ENCODE measurements at regions not wholly inside any gene's neighbourhood (a gene's known extent, or its start where the extent isn't known, plus 50 kb on each side); places are given as distances from the start of the nearest gene placed in this dataset.

DNA sequence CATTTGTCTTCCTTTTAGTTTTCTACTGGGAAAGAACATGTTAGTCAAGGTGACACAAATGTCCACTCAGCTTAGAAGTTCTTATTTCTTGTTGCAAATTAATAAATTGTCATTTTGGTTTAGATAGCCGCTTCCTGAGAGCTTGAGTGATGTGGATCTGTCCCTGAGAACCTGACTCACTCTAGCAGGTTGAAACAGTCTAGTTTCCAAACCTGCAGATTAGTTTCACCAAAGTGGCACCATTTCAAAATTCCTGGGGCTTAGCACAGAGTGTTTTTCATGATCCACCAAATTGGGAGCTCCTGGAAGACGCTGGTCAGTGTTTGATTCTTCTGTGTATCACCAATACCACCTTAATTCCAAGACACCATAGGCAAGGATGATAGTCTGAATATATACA is 119.4 kb upstream of the TSC22D1 start:
- Histone ChIP-seq H3K36me3 (ENCODE audit: insufficient read depth, low read length) (no peaks in the 10 kb centered on the region), H3K4me1 (ENCODE audit: insufficient read depth, low read length, severe bottlenecking) (no peaks in the 10 kb centered on the region), H3K9ac (ENCODE audit: low read length) (no peak overlapping the region), H3K4me3 (ENCODE audit: low read depth, low read length, poor library complexity, severe bottlenecking) (no peak overlapping the region), H4K20me1 (ENCODE audit: insufficient read depth, low read length) (no peaks in the 10 kb centered on the region), H3K27ac (ENCODE audit: low read depth, low read length, poor library complexity, severe bottlenecking) (no peak overlapping the region), H3K9me2 (ENCODE audit: low read depth, low read length) (no peaks in the 10 kb centered on the region), H2AFZ (ENCODE audit: low read length) (no peak overlapping the region), H3F3A (ENCODE audit: insufficient read depth, low read length) (no peaks in the 10 kb centered on the region), H3K79me2 (ENCODE audit: insufficient read depth, low read length) (no peaks in the 10 kb centered on the region), H3K9me3 (ENCODE audit: low read length) (no peaks in the 10 kb centered on the region), H3K27me3 (ENCODE audit: insufficient read depth, low read length) (no peaks in the 10 kb centered on the region), H3K4me2 (ENCODE audit: low read length) (no peak overlapping the region)
- TF ChIP-seq EZH2 (IDR thresholded peaks at IDR 0.05; ENCODE audit: borderline replicate concordance, low read length), result no peak
- TF ChIP-seq, protein P1, sequence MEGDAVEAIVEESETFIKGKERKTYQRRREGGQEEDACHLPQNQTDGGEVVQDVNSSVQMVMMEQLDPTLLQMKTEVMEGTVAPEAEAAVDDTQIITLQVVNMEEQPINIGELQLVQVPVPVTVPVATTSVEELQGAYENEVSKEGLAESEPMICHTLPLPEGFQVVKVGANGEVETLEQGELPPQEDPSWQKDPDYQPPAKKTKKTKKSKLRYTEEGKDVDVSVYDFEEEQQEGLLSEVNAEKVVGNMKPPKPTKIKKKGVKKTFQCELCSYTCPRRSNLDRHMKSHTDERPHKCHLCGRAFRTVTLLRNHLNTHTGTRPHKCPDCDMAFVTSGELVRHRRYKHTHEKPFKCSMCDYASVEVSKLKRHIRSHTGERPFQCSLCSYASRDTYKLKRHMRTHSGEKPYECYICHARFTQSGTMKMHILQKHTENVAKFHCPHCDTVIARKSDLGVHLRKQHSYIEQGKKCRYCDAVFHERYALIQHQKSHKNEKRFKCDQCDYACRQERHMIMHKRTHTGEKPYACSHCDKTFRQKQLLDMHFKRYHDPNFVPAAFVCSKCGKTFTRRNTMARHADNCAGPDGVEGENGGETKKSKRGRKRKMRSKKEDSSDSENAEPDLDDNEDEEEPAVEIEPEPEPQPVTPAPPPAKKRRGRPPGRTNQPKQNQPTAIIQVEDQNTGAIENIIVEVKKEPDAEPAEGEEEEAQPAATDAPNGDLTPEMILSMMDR (IDR thresholded peaks at IDR 0.05; ENCODE audit: low read length), result no peak

DNA sequence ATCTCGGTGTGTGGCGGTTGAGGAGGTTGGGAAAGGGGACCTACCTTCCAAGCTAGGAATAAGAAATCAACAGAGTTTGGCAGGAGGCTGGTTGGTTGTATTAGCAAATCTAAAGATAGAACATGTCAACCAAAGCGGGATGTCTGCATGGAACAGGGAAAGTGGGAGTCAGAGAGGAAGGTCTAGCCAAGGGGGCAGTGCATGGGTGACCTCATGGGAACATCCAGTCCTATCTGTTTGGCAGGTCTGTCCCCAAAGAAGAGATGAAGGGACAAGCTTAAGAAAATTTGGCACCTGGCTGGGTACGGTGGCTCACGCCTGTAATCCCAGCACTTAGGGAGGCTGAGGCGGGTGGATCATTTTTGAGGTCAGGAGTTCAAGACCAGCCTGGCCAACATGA is 118.7 kb upstream of the TSC22D1 start:
- no peaks in the 10 kb centered on the region for H3K9me3 ChIP-seq (ENCODE audit: low read length)
- no peaks in the 10 kb centered on the region for H3F3A ChIP-seq (ENCODE audit: insufficient read depth, low read length)
- TF ChIP-seq EZH2 (IDR thresholded peaks at IDR 0.05; ENCODE audit: borderline replicate concordance, low read length), result no peak
- TF ChIP-seq, protein P1 (IDR thresholded peaks at IDR 0.05; ENCODE audit: low read length), result no peak

DNA sequence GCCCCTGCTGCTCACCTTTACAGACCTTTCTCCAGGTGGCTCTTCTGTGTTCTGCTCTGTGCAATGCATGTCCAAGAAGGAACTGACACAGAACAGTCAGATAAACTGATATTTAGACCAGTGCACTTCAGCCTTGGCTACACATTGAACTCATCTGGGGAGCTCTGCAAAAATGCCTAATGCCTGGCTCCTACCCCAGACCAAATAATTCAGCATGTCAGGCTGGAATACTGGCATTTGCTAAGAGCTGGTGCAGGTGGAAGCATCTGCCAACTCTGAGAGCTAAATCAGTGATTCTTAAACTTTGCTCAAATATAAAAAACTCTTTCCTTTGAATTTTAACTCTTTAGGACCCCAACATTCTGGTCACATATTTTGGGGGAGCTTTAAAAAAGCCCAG is 118.2 kb upstream of the TSC22D1 start:
- Histone ChIP-seq H3K9me3 (ENCODE audit: low read length) (no peaks in the 10 kb centered on the region), H2AFZ (ENCODE audit: low read length) (no peak overlapping the region), H3K79me2 (ENCODE audit: insufficient read depth, low read length) (no peaks in the 10 kb centered on the region), H3K4me3 (ENCODE audit: low read depth, low read length, poor library complexity, severe bottlenecking) (no peak overlapping the region), H3F3A (ENCODE audit: insufficient read depth, low read length) (no peaks in the 10 kb centered on the region), H3K9me2 (ENCODE audit: low read depth, low read length) (no peaks in the 10 kb centered on the region), H3K4me1 (ENCODE audit: insufficient read depth, low read length, severe bottlenecking) (no peaks in the 10 kb centered on the region), H3K27me3 (ENCODE audit: insufficient read depth, low read length) (no peaks in the 10 kb centered on the region), H4K20me1 (ENCODE audit: insufficient read depth, low read length) (no peaks in the 10 kb centered on the region), H3K36me3 (ENCODE audit: insufficient read depth, low read length) (no peaks in the 10 kb centered on the region), H3K9ac (ENCODE audit: low read length) (no peak overlapping the region), H3K4me2 (ENCODE audit: low read length) (no peak overlapping the region), H3K27ac (ENCODE audit: low read depth, low read length, poor library complexity, severe bottlenecking) (no peak overlapping the region)
- TF ChIP-seq EZH2 (IDR thresholded peaks at IDR 0.05; ENCODE audit: borderline replicate concordance, low read length), result no peak
- TF ChIP-seq, protein P1 (IDR thresholded peaks at IDR 0.05; ENCODE audit: low read length), result no peak

More for the DNA sequence above, 118.7 kb upstream of the TSC22D1 start:
- no peak overlapping the region for H3K4me2 ChIP-seq (ENCODE audit: low read length)
- no peaks in the 10 kb centered on the region for H3K36me3 ChIP-seq (ENCODE audit: insufficient read depth, low read length)
- H3K9me2 ChIP-seq (ENCODE audit: low read depth, low read length), result no peaks in the 10 kb centered on the region
- H4K20me1 ChIP-seq (ENCODE audit: insufficient read depth, low read length), result no peaks in the 10 kb centered on the region
- no peak overlapping the region for H3K4me3 ChIP-seq (ENCODE audit: low read depth, low read length, poor library complexity, severe bottlenecking)
- H3K4me1 ChIP-seq (ENCODE audit: insufficient read depth, low read length, severe bottlenecking), result no peaks in the 10 kb centered on the region
- no peaks in the 10 kb centered on the region for H3K27me3 ChIP-seq (ENCODE audit: insufficient read depth, low read length)
- H3K9ac ChIP-seq (ENCODE audit: low read length), result no peak overlapping the region
- no peak overlapping the region for H3K27ac ChIP-seq (ENCODE audit: low read depth, low read length, poor library complexity, severe bottlenecking)
- no peak overlapping the region for H2AFZ ChIP-seq (ENCODE audit: low read length)
- H3K79me2 ChIP-seq (ENCODE audit: insufficient read depth, low read length), result no peaks in the 10 kb centered on the region

Data from OCI-LY1 (cell line).